Lower leg skin (tissue), 3 donors: ENCODE measurements at regions not wholly inside any gene's neighbourhood (a gene's known extent, or its start where the extent isn't known, plus 50 kb on each side); places are given as distances from the start of the nearest gene placed in this dataset.

Experiments used
- POLR2A ChIP-seq, 2 donors: fragments of 450-650 bp; IDR thresholded peaks; one replicate each; pipeline ENCODE4 v1.6.1; 2016 to 2017; ENCODE audit warnings: antibody characterized with exemption in 2 of 2, mild to moderate bottlenecking in 1 of 2, moderate library complexity in 1 of 2
- TF ChIP-seq, protein P1 (sequence below), 3 donors: fragments of 450-650 bp; IDR thresholded peaks; one replicate each; pipeline ENCODE4 v1.5.1; 2016; ENCODE audit warnings: antibody characterized with exemption in 3 of 3, mild to moderate bottlenecking in 3 of 3, moderate library complexity in 2 of 3

DNA sequence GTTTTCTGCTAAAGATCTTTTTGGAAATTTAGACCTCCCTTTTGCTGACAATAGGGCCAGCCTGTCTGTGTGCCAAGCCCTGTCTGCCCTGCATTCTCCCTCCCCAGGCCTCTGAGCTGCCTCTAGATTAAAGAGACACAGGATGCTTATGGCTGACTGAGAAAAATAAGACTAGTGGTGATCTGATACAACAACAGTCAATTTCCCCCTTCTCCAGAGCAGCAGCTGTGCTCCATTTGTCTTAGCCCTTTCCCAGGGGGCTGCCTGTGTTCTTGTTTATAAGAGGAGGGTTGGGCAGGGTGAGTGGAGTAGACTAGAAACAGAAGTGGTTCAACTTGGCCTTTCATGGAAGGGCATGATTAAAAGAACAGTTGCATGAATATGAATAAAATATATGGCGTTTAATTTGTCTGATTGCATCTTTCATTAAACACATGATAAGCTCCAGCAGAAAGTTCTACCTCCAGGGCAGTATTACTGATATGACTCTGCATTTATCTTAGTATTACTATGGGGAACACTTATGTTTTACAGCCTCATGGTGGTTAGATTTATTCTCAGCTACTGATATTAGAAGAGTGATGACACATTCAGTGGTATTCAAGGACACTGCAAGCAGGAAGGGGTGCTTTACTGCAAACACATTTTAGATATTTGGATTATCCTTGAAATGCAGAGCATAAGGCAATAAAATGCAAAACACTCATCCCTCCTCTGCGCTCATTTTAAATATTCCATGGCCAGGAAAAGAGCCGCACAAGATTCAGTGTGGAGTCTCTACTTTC, 150.2 kb upstream of the CLEC14A start:
- TF ChIP-seq, protein P1, sequence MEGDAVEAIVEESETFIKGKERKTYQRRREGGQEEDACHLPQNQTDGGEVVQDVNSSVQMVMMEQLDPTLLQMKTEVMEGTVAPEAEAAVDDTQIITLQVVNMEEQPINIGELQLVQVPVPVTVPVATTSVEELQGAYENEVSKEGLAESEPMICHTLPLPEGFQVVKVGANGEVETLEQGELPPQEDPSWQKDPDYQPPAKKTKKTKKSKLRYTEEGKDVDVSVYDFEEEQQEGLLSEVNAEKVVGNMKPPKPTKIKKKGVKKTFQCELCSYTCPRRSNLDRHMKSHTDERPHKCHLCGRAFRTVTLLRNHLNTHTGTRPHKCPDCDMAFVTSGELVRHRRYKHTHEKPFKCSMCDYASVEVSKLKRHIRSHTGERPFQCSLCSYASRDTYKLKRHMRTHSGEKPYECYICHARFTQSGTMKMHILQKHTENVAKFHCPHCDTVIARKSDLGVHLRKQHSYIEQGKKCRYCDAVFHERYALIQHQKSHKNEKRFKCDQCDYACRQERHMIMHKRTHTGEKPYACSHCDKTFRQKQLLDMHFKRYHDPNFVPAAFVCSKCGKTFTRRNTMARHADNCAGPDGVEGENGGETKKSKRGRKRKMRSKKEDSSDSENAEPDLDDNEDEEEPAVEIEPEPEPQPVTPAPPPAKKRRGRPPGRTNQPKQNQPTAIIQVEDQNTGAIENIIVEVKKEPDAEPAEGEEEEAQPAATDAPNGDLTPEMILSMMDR (IDR thresholded peaks at IDR 0.05): no peak
- no peak for TF ChIP-seq POLR2A (IDR thresholded peaks at IDR 0.05)
